ENCODE measurements at regions not wholly inside any gene's neighbourhood (a gene's known extent, or its start where the extent isn't known, plus 50 kb on each side); places are given as distances from the start of the nearest gene placed in this dataset.

DNA sequence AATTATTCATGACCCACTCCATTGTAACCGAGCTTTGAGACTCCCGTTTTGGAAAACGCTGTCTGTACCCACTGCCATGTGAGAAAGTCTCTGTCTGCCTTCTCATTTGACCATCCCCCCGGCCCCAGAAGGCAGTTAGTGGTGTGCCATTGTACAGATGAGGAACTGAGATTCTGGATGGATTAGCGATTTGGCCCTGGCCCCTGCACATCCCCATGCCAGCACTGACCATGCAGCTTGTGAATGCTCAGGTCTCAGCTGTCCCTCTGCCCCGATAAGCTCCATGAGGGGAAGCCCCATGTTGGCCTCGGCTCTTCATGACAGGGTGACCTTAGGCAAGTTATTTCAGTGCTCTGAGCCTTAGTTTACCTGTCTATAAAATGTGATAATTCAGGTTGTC lies 153.0 kb upstream of the SMAD3 start:
- TF ChIP-seq EZH2 (IDR thresholded peaks at IDR 0.05; ENCODE audit: borderline replicate concordance, low read length) = no peak
- TF ChIP-seq, protein P1, sequence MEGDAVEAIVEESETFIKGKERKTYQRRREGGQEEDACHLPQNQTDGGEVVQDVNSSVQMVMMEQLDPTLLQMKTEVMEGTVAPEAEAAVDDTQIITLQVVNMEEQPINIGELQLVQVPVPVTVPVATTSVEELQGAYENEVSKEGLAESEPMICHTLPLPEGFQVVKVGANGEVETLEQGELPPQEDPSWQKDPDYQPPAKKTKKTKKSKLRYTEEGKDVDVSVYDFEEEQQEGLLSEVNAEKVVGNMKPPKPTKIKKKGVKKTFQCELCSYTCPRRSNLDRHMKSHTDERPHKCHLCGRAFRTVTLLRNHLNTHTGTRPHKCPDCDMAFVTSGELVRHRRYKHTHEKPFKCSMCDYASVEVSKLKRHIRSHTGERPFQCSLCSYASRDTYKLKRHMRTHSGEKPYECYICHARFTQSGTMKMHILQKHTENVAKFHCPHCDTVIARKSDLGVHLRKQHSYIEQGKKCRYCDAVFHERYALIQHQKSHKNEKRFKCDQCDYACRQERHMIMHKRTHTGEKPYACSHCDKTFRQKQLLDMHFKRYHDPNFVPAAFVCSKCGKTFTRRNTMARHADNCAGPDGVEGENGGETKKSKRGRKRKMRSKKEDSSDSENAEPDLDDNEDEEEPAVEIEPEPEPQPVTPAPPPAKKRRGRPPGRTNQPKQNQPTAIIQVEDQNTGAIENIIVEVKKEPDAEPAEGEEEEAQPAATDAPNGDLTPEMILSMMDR (conservative IDR thresholded peaks at IDR 0.05 in 1 of 2, IDR thresholded peaks at IDR 0.05 in 1 of 2; ENCODE audit: extremely low read depth in 1 of 2, insufficient read depth in 1 of 2, low read depth in 1 of 2, low read length in 2 of 2) = no peak

All from mammary epithelial cell (primary cell).